ENCODE measurements at regions not wholly inside any gene's neighbourhood (a gene's known extent, or its start where the extent isn't known, plus 50 kb on each side); places are given as distances from the start of the nearest gene placed in this dataset.

DNA sequence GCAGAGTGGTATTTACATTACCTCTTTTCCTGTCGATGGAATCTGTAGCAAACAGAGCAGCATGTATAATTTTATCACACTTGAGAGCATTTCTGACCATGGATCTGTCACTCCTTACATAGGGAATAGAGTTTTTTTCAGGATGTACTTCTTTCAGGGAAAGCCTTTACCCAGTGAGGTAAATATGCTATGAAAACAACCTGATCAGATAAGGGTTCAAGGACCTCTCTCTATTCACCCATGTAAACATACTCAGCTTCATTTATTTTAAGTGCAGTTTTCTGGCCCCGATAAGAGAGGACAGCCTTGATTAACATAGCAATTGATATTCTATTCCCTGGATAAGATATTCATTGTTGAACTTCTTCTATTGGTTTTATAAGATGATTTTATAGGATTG, 87.3 kb upstream of the ESX1 start:
- TF ChIP-seq, protein P1, sequence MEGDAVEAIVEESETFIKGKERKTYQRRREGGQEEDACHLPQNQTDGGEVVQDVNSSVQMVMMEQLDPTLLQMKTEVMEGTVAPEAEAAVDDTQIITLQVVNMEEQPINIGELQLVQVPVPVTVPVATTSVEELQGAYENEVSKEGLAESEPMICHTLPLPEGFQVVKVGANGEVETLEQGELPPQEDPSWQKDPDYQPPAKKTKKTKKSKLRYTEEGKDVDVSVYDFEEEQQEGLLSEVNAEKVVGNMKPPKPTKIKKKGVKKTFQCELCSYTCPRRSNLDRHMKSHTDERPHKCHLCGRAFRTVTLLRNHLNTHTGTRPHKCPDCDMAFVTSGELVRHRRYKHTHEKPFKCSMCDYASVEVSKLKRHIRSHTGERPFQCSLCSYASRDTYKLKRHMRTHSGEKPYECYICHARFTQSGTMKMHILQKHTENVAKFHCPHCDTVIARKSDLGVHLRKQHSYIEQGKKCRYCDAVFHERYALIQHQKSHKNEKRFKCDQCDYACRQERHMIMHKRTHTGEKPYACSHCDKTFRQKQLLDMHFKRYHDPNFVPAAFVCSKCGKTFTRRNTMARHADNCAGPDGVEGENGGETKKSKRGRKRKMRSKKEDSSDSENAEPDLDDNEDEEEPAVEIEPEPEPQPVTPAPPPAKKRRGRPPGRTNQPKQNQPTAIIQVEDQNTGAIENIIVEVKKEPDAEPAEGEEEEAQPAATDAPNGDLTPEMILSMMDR (IDR thresholded peaks at IDR 0.05), result no peak
- no peak for TF ChIP-seq EZH2 (IDR thresholded peaks at IDR 0.05)
